A673 (cell line): ENCODE measurements at regions not wholly inside any gene's neighbourhood (a gene's known extent, or its start where the extent isn't known, plus 50 kb on each side); places are given as distances from the start of the nearest gene placed in this dataset.

ENCODE experiments used
- EZH2 ChIP-seq: fragments of 200-600 bp; sonication (generic); IDR thresholded peaks from 2 replicates; pipeline ENCODE4 v1.6.1; 2017; ENCODE audit warnings: borderline replicate concordance, low read depth, mild to moderate bottlenecking, mixed read lengths, antibody characterized with exemption, low read length; ENCODE audit not compliant: poor library complexity, severe bottlenecking
- TF ChIP-seq, protein P1 (sequence below): fragments of 300-800, 200-600 bp; sonication (generic); conservative IDR thresholded peaks from 2 replicates; pipeline ENCODE4 v1.5.1; 2017; ENCODE audit warnings: low read depth, mild to moderate bottlenecking, antibody characterized with exemption, low read length, moderate library complexity, mixed read lengths

DNA sequence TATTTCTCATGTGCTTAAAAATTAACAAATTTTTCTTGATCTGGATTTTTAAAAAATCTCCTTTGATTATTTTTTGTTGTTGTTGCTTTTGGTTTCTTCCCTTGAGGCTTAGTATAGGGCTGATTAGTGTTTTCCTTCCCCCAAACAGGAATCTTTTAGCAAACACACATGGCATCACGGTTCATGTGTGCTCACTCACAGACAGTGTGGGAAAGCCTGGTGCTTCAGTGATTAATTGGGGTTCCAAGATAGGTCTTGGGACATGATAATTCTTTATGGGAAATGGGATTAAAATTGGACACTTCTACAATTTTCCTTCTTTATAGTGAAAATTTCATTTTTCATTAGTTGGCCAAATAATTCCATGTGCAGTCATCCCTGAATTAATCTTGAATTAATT lies 153.9 kb upstream of the SOX11 start:
- no peak for TF ChIP-seq EZH2
- TF ChIP-seq, protein P1, sequence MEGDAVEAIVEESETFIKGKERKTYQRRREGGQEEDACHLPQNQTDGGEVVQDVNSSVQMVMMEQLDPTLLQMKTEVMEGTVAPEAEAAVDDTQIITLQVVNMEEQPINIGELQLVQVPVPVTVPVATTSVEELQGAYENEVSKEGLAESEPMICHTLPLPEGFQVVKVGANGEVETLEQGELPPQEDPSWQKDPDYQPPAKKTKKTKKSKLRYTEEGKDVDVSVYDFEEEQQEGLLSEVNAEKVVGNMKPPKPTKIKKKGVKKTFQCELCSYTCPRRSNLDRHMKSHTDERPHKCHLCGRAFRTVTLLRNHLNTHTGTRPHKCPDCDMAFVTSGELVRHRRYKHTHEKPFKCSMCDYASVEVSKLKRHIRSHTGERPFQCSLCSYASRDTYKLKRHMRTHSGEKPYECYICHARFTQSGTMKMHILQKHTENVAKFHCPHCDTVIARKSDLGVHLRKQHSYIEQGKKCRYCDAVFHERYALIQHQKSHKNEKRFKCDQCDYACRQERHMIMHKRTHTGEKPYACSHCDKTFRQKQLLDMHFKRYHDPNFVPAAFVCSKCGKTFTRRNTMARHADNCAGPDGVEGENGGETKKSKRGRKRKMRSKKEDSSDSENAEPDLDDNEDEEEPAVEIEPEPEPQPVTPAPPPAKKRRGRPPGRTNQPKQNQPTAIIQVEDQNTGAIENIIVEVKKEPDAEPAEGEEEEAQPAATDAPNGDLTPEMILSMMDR = no peak
